ENCODE measurements at regions not wholly inside any gene's neighbourhood (a gene's known extent, or its start where the extent isn't known, plus 50 kb on each side); places are given as distances from the start of the nearest gene placed in this dataset.
"Not testable (repeated sequence)": the region's sequence is repeated elsewhere in the genome, so short reads cannot be mapped to it uniquely, and the experiment has no call there.

- no peak for DNase-seq
Observed at GRCh38 chr2:7094231-7094741, 177.1 kb downstream of the RNF144A start.

DNA sequence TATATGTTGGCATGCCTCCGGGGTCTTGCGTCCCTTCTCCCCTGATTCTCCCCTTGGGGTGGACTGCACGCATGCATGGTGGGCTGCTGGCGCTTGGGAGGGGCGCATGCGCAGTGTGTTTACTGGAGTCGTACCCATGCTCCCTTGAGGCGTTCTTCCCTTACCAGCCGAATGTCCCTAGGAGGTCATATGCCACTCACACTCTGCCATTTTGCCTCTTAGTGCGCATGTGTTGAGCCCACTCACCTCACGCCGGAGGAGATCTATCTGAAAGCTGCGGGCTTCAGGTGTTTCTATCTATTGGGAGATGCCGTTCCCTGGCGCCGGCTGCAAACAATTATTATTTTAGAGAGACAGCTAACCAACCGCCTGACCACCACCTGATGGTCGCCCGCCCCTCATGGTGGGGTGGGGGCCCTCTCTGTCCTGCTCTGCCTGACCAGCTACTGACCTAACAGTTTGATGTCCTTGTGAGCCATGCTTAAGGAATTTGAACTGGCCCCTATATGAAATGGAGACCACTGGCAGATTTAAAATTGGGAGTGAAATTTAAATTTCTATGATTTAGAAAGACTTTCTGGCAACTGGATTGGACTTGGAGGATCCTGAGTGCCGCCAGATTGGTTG lies 179.6 kb downstream of the RNF144A start:
- DNase-seq, result no peak

DNA sequence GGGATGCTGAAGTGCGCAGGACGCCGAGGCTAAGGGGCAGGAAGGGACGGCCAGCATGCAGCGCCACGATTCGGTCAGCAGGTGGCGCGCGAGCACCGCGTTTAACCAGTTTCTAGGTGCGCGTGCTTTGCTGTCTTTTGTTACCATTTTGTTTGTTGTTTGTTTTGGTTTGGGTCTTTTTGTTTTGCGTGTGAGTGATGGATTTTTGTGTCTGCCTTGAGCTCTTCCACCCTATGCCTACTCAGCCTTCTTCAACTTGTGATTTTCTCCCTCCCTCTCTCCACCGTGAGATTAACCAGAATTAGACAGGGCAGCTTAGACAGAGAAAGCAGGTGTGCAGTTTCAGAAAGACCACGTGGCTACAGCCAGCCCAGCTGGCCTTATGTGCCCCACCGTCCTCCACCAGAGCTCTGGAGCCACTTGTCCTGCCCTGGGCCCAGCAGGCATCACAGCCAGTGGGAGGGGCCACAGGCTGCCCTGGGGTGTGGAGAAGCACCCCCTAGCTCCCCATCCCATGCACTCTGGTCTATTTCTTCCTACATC lies 180.2 kb downstream of the RNF144A start:
- peak; percentile 75 for DNase-seq

GRCh38 chr2:7098816-7099215 lies 181.6 kb downstream of the RNF144A start:
- no peak for DNase-seq

DNA sequence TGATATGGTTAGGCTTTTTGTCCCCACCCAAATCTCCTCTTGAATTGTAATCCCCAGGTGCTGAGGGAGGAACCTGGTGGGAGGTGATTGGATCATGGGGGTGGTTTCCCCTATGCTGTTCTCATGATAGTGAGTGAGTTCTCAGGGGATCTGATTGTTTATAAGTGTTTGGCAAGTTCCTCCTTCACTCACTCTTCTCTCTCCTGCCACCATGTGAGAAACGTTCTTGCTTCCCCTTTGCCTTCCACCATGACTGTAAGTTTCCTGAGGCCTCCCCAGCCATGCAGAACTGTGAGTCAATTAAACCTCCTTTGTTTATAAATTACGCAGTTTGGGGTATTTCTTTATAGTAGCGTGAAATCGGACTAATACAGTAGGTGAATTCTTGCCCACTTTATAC lies 182.5 kb downstream of the RNF144A start:
- not testable (repeated sequence) for DNase-seq

DNA sequence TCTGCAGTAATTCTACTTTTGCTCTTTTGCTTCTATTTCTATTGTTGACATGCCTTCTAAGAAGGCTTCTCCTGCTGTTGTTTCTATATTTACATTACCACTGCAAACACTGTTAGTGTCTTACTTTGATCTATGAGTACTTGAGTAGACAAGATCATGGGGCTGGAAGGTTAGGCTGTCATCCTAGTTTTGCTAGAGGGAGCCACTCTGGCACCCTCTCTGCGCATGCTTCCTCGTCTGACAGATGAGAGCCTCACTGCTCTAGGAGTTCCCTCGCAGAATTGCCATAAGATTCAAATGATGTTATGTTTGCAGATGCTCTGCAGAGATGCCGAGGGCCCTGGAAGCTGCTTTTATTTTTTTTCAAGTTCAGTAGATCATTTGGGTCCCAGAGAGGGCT lies 185.6 kb downstream of the RNF144A start:
- DNase-seq, result no peak

GRCh38 chr2:7108792-7109532 lies 191.8 kb downstream of the RNF144A start:
- no peak for DNase-seq

GRCh38 chr2:7109533-7109885 lies 192.3 kb downstream of the RNF144A start:
- DNase-seq, result no peak

DNA sequence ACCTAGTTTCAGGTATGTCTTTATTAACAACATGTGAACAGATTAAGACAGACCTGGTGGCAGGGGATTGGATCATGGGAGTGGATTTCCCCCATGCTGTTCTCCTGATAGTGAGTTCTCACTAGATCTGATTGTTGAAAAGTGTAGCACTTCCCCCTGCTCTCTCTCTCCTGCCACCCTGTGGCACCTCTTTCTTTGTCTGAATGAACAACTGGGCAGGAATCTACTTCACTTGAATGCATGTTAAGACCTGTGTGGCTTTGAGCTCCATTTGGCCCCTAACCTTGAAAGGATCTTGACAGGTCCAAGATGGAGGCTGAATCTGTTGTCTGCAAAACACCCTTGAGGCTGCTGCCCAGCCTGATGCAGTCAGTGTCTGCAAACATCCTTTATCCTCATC lies 194.4 kb downstream of the RNF144A start:
- DNase-seq, result no peak

DNA sequence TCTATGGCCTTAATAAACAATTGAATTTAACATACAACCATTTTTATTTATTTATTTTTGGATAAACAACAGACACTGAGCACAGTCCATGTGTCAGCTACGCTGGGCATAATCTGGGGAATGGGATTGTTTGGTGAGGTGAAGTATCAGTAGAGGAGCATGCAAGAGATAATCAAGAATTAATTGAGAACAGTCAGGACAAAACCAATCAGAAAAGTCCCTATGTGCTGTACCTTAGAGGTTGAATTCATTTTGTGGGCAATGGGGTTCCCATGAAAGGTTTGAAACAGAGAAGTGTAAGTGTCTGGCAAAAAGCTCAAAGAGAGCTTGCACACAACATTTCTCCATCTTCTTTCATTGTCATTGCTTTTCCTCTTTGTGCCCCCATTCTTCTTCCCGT lies 198.2 kb downstream of the RNF144A start:
- DNase-seq, result no peak

DNA sequence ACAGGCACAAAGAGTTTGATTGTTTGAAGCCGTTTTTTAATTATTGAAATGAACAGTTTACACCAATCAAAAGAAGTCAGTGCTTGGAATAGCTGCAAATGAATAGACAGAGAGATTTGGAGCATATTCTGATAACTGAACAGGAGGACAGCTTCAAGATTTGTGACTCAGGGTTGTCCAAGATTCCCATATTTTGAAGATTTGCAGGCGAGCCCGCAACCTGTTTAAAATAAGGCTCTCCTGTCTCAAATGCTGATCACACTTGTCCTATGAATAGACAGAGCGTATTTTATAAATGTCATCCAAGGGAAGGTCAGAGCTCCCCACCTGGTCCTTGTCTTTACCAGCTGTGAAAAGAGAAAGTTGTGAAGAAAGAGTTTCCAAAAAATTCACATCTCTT lies 198.7 kb downstream of the RNF144A start:
- DNase-seq, result no peak

DNA sequence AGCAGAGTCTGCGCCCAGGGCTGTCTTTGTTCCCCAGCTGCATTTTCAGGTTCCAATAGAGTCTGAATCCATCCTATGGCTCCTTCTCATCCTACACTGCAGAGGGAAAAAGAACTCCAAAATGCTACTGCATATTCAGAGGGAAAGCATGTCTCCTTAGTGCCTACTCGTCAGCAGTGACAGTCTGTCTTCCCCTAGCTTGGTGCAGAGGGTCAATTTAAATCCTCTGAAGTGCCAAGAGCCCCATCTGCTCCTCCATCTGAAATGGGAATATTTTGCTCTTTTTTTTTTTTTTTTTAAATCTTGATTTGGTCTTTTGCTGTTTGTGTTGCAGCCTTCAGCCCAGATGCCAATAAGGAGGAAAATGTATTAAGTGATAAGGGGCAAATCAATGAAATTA lies 199.3 kb downstream of the RNF144A start:
- DNase-seq, result no peak

GRCh38 chr2:7117076-7117475 lies 199.9 kb downstream of the RNF144A start:
- DNase-seq, result no peak

DNA sequence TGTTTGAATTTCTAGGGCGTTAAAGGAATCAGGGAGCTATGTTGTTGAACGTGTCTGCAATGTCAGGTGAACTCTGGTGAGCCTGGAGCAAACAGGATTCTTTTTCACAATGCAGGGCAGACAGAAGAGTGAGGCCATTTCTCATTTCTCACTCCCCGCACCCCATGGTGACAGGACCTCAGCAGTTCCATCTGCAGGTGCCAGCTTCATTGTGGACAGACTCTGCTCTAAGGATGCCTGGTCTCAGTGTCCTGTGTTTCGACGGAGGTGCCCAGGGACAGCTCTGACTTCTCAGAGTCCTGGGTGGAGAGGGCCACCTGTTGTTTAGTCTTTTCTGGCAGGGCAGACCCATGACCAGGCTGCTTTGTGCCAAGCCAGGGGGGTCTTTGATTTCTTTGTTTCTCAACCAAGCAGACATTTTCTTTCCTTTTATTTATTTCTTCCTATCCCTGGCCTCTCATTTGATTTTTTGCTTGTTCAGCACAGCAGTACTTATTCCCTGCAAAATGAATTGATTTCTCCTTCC lies 201.5 kb downstream of the RNF144A start:
- DNase-seq, result no peak

DNA sequence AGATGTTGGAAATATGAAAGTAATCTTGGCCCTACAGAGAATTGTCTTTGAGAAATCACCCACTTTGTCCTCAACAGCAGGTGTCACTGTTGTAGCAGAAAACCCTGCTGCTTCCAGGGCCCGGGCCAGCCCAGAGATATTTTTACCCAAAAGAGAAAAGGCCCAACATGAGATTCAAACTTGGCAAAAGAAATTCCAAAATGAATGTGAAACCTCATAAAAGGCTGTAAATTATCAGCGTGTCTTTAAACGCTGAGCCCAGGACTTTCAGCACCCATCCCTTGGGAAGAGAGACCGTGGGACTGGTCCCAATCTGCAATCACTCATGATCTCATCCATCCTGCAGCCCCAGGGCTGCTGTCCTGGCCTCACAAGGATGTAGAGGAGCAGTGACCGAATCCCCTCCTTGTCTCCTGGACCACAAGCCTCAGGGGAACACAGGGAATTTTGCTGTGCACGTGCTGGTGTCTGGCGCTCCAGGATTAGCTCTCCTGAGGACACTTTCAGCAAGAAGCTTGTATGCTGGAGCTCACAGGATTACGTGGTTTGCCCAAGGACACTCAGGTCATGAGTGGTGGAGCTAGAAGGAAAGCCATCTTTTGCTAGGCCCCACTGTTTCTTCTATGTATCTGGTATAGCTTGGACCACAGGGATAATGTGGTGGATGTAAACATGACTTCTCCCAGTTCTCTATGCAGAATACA lies 202.1 kb downstream of the RNF144A start:
- DNase-seq, result no peak

- DNase-seq, result no peak
Observed at GRCh38 chr2:7121851-7122250, 204.6 kb downstream of the RNF144A start.

DNA sequence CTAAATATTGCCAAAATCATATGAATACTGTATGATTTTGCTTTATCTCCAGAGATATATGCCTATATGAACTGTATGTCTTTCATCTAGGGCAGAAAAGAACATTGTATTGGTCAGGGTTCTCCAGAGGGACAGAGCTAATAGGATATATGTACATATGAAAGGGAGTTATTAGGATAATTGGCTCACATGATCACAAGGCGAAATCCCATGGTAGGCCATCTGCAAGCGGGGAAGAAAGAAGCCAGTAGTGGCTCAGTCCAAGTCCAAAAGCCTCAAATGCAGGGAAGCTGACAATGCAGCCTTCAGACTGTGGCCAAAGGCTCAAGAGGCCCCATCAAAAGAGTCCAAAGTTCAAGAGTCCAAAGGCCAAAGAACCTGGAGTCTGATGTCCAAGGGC lies 209.9 kb downstream of the RNF144A start:
- no peak for DNase-seq

GRCh38 chr2:7127687-7128086 lies 210.5 kb downstream of the RNF144A start:
- no peak for DNase-seq

DNA sequence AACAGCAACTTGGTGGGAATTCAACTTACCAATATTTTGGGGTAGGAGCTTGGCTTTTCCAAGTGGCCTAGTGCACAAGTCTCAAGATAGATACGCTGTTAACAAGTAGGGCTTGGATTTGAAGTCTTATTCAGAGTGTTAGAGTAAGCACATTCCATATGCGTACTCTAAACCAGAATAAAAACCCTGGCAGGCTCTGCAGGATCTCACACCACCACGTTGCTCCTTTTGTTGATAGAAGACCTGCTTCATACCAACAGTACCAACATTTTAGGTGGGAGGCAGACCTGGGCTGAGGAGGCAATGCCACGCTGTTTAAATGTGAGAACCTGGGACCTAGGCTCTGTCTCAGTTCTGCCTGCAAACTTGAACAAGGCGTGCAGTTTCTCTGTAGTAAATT lies 214.0 kb downstream of the RNF144A start:
- DNase-seq, result no peak

- DNase-seq, result no peak
Observed at GRCh38 chr2:7132753-7133152, 215.5 kb downstream of the RNF144A start.

GRCh38 chr2:7133521-7133920 lies 216.3 kb downstream of the RNF144A start:
- DNase-seq, result no peak

DNA sequence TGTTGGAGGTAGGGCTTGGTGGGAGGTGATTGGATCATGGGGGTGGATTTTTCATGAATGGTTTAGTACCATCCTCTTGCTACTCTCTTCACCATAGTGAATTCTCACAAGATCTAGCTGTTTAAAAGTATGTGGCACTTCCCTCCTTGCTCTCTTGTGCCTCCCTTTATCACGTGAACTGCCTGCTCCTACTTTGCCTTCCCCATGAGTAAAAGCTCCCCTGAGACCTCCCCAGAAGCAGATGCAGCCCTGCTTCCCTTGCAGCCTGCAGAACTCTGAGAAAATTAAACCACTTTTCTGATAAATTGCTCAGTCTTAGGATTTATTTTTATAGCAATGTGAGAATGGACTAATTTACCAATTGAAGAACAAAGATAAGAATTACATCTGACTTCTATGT lies 223.1 kb downstream of the RNF144A start:
- DNase-seq, result no peak

GRCh38 chr2:7145707-7146106 lies 228.5 kb downstream of the RNF144A start:
- no peak for DNase-seq

- no peak for DNase-seq
Observed at GRCh38 chr2:7146151-7146550, 228.9 kb downstream of the RNF144A start.

Data from CD4-positive, alpha-beta T cell treated with Interleukin-10 for 1 hour (primary cell).